HAP-1 (cell line): ENCODE measurements at regions not wholly inside any gene's neighbourhood (a gene's known extent, or its start where the extent isn't known, plus 50 kb on each side); places are given as distances from the start of the nearest gene placed in this dataset.
"Not testable (repeated sequence)": the region's sequence is repeated elsewhere in the genome, so short reads cannot be mapped to it uniquely, and the experiment has no call there.

ENCODE experiments used
- DNase-seq, 2 experiments: peaks; one replicate each; pipeline ENCODE4 v3.0.0-alpha.2; 2016 to 2020; ENCODE audit warnings: low spot score in 2 of 2
- H3K27me3 ChIP-seq: fragments of 250-450 bp; sonication (Bioruptor Pico); 2 replicates; pipeline ENCODE4 v1.5.1; 2020; ENCODE audit warnings: low read depth, mild to moderate bottlenecking, moderate library complexity
- H3K36me3 ChIP-seq: fragments of 250-450 bp; sonication (Bioruptor Pico); replicated peaks from 2 replicates; pipeline ENCODE4 v1.5.1; 2020; ENCODE audit warnings: mild to moderate bottlenecking
- H3K4me1 ChIP-seq: fragments of 250-450 bp; sonication (Bioruptor Pico); 2 replicates; pipeline ENCODE4 v1.5.1; 2020; ENCODE audit warnings: mild to moderate bottlenecking
- H3K4me3 ChIP-seq: fragments of 250-450 bp; sonication (Bioruptor Pico); 2 replicates; pipeline ENCODE4 v1.5.1; 2020; ENCODE audit warnings: mild to moderate bottlenecking, moderate library complexity
- H3K9me3 ChIP-seq: fragments of 250-450 bp; sonication (Bioruptor Pico); 2 replicates; pipeline ENCODE4 v1.5.1; 2020; ENCODE audit warnings: mild to moderate bottlenecking, moderate library complexity
- in situ Hi-C: fragments of 300-500 bp; cut with MboI; formaldehyde crosslinking; loops from 3 replicates; pipeline ENCODE4 v1.14.3; 2020; ENCODE audit warnings: low sequenced_read_pairs, inconsistent platforms, mixed read lengths

GRCh38 chr18:9021458-9021857 lies 81.0 kb upstream of the NDUFV2 start:
- no peak overlapping the region for H3K4me3 ChIP-seq
- H3K27me3 ChIP-seq = no peaks in the 10 kb centered on the region
- peaks cover 16% of the 10 kb centered on the region for H3K4me1 ChIP-seq
- no peaks in the 10 kb centered on the region; the same call in 1 of the 2 replicates for H3K36me3 ChIP-seq
- peaks cover 3% of the 10 kb centered on the region; the same call in 1 of the 2 replicates for H3K9me3 ChIP-seq
- DNase-seq = no peak
- in situ Hi-C loops = no loop called here

DNA sequence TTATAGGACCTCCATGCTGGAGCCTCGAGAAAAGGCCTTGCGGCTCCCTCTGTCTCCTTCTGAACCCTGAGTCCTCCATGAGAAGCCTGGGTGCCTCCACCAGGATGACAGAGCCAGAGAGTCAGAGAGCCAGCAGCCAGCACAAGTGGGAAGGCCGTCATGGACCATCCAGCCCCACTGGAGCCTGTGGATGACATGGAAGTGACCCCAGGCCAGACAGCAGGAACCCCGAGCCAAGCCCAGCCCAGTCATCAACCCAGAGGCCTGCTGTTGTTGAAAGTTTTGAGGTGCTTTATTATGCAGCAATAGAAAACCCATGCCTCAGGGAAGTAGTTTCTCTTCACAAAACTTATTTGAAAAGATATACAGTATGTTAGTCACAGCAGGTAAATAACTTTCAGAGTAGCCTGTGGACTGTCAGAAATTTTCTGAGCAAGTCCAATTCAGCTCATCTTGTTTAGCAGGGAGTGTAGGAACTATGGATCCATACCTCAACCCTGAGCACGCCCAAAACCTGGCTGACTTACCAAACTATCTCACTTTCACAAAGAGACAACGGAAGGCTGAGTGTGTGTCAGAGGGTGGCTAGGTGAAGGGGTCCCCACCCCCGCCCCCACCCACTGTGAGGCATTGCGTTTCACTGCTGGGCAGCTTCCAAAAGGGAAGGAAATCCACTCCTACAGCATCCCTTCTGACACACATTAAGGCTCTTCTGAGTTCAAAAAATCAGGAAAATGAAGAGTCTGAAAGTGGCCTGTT lies 79.9 kb upstream of the NDUFV2 start:
- Histone ChIP-seq H3K27me3 (no peaks in the 10 kb centered on the region), H3K9me3 (peaks cover 3% of the 10 kb centered on the region; the same call in 1 of the 2 replicates), H3K36me3 (no peaks in the 10 kb centered on the region; the same call in 1 of the 2 replicates), H3K4me3 (no peak overlapping the region), H3K4me1 (peaks cover 5% of the 10 kb centered on the region)
- in situ Hi-C loops = no loop called here
- DNase-seq = no peak

DNA sequence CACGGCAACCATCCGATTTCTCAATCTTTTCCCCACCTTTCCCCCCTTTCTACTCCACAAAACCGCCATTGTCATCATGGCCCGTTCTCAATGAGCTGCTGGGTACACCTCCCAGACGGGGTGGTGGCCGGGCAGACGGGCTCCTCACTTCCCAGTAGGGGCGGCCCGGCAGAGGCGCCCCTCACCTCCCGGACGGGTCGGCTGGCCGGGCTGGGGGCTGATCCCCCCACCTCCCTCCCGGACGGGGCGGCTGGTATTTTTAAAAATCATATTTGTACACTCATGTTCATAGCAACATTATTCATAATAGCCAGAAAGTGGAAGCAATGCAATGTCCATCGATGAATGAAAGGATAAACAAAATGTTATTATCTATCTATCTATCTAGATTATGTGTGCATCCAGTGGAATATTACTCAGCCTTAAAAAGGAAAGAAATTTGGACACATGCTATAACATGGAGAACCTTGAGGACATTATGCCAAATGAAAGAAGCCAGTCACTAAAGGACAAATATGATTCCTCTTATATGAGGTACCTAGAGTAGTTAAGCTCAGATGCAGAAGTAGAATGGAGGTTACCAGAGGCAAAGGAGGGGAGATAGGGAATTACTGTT lies 78.4 kb upstream of the NDUFV2 start:
- H3K36me3 ChIP-seq, H3K9me3 ChIP-seq, in situ Hi-C loops, H3K4me3 ChIP-seq, H3K4me1 ChIP-seq, DNase-seq, H3K27me3 ChIP-seq: not testable (repeated sequence)

DNA sequence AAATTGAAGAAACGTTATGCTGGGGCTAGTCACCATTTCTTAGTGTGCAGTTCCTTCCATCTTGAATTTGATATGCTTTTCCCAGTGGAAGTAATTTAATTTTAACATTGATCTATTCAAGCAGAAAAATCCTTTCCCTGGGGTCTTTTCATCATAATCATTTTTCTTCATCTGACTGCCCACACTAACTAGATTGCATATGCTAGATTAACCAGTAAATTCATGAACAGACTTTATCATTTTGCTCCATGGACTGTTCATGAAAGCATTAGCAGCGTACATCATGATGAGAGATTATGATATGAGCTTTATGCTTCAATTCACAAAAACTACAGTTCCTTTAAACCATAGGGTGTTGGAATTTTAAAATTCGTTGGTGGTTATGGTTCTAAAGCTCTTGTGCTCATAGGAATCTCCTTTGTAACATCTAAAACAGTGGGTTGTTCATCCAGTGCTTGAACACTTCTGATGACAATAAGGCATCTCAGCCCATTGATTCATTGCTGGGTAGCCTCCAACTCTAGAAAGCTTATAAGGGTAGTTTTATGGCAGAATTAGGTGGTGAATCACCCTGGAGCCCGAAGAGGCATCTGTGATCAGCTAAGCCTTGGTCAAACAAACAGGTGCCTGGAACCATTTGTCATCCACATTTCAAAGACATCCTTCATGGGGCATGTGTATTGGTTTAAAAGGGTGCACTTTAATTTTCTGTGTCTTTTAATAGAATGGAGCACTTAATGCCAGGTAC lies 77.2 kb upstream of the NDUFV2 start:
- H3K27me3 ChIP-seq = 0 out of 2 replicates have a peak, but pooled peaks cover 2% of the 10 kb centered on the region
- no peaks in the 10 kb centered on the region for H3K9me3 ChIP-seq
- DNase-seq = no peak
- no peak overlapping the region for H3K4me3 ChIP-seq
- H3K4me1 ChIP-seq = no peaks in the 10 kb centered on the region
- in situ Hi-C loops = no loop called here
- H3K36me3 ChIP-seq = no peaks in the 10 kb centered on the region

DNA sequence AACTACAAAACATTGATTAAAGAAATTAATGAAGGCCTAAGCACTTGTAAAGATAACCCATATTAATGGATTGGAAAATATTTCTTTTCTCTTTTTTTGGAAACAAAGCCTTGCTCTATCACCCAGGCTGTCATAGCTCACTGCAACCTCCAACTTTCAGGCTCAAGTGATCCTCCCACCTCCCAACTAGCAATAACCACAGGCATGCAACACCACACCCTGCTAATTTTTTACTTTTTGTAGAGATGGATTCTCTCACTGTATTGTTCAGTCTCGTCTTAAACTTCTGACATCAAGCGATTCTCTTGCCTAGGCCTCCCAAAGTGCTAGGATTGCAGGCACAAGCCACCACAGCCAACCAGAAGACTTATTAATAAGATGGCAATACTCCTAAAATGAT lies 73.4 kb upstream of the NDUFV2 start:
- in situ Hi-C loops = no loop called here
- Histone ChIP-seq H3K9me3 (no peaks in the 10 kb centered on the region), H3K4me1 (no peaks in the 10 kb centered on the region), H3K27me3 (0 out of 2 replicates have a peak, but pooled peaks cover 2% of the 10 kb centered on the region), H3K36me3 (no peaks in the 10 kb centered on the region), H3K4me3 (no peak overlapping the region)
- no peak for DNase-seq

DNA sequence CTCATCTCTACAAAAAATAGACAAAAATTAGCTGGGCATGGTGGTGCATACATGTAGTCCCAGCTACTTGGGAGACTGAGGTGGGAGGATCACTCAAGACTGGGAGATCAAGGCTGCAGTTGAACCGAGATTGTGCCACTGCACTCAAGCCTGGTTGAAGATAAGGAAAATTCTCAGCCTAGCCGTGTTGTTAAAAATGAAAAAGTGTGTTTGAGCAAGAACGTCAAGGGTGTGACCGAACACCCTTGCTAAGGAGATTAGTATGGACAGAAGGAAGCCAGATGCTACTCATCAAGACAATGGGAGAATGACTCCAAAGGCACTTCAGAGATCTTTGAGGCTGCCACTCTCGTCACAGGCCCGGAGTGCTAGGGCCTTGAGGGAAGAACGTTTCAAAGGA lies 70.0 kb upstream of the NDUFV2 start:
- in situ Hi-C loops = no loop called here
- Histone ChIP-seq H3K4me1 (no peaks in the 10 kb centered on the region), H3K4me3 (no peak overlapping the region), H3K36me3 (no peaks in the 10 kb centered on the region), H3K27me3 (0 out of 2 replicates have a peak, but pooled peaks cover 2% of the 10 kb centered on the region), H3K9me3 (no peaks in the 10 kb centered on the region)
- no peak for DNase-seq

DNA sequence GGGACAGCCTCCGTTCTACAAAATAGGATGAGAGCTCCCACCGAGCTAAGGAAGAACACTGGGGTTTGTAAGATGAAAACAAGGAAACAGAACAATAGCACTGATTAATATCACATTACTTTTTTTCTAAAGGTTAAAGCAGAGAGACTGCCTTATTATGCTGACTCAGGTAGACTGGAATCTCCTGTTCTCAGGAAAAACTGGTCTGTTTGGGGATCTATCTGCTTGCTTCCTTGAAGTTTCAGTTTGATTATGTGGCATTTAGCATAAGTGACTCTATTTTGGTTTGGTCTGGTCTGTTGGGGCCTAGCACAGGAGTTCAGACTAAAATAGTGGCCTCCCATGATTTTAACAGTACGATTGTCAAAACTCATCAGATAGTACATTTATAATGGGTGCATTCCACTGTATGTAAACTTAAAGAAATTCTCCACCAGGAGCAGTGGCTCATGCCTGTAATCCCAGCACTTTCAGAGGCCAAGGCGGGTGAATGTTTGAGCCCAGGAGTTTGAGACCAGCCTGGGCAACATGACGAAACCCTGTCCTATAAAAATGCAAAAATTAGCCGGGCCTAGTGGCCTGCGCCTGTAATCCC lies 64.1 kb upstream of the NDUFV2 start:
- Histone ChIP-seq H3K36me3 (no peaks in the 10 kb centered on the region), H3K9me3 (no peaks in the 10 kb centered on the region), H3K4me1 (peaks cover 19% of the 10 kb centered on the region), H3K4me3 (no peak overlapping the region), H3K27me3 (no peaks in the 10 kb centered on the region)
- peak in 1 of 2 experiments; percentile 42 for DNase-seq
- in situ Hi-C loops = no loop called here

DNA sequence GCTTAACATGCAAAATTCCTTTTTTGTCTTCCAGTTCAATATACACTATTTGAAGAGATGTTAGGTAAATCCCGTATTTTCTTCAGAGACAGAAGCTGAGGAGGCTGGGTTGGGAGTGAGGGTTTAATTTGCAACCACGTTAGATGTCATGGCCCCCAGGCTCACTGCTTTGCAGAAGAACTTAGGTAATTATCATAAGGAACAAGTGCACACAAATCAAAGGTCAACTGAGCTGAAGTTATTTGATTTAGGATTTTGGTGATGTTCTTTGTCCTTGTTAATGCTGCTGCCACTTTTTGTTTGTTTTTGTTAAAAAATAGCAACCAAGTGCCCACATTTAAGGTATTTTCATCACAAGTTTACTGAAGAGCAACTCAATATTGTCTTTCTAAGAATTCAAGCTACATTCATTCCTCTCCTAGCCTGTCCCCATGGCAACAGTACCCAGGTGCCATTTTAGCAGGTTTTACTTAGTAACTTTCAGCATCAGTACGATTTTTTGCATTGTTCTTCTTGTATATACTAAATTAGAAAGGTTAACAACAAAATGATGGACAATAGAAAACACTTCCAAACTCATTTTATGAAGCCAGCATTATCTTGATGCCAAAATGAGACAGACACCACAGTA lies 62.9 kb upstream of the NDUFV2 start:
- Histone ChIP-seq H3K4me1 (peaks cover 19% of the 10 kb centered on the region), H3K4me3 (no peak overlapping the region), H3K27me3 (no peaks in the 10 kb centered on the region), H3K9me3 (no peaks in the 10 kb centered on the region), H3K36me3 (no peaks in the 10 kb centered on the region)
- in situ Hi-C loops = no loop called here
- DNase-seq = no peak

DNA sequence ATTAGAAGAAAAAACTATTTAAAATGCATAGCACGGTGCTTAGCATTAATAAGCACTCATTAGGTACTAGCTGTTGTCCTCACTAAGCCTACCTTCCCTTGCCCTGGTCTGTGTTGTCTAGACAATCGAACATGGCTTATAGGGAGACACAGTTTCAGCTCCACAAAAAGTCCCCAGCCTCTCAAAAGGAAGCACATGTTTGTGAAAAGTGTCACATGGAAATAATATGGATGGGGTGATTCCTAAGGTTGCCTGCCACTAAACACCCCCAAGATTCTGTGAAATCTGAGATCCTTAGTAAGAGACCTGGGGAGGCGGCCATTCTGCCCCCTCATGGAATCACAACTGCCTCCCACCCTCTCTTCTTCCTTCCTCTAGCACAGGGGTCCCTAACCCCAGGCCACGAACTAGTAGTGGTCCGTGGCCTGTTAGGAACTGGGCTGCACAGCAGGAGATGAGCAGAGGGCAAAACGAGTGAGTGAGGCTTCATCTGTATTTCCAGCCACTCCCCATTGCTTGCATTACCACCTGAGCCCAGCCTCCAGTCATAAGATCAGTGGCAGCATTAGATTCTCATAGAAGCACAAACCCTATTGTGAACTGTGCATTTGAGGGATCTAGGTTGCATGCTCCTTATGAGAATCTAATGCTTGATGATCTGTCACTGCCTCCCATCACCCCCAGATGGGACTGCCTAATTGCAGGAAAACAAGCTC lies 59.6 kb upstream of the NDUFV2 start:
- in situ Hi-C loops = no loop called here
- DNase-seq = no peak
- Histone ChIP-seq H3K4me1 (peaks cover 18% of the 10 kb centered on the region), H3K27me3 (no peaks in the 10 kb centered on the region), H3K9me3 (no peaks in the 10 kb centered on the region), H3K4me3 (no peak overlapping the region), H3K36me3 (no peaks in the 10 kb centered on the region)

DNA sequence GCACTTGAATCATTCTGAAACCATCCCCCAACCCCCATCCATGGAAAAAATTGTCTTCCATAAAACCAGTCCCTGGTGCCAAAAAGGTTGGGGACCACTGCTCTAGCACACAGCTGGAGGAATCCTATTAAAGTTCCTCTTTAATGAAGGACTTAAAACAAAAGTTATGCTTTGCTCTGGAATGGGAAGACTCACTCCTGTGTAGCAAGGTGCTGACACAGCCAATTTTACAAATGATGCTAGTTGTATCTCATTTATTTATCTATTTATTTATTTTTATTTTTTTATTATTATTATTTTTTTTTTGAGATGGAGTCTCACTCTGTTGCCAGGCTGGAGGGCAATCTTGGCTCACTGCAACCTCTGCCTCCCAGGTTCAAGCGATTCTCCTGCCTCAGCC lies 58.9 kb upstream of the NDUFV2 start:
- Histone ChIP-seq H3K36me3 (no peaks in the 10 kb centered on the region), H3K9me3 (no peaks in the 10 kb centered on the region), H3K4me3 (no peak overlapping the region), H3K4me1 (peaks cover 12% of the 10 kb centered on the region), H3K27me3 (no peaks in the 10 kb centered on the region)
- no peak for DNase-seq
- in situ Hi-C loops = no loop called here

DNA sequence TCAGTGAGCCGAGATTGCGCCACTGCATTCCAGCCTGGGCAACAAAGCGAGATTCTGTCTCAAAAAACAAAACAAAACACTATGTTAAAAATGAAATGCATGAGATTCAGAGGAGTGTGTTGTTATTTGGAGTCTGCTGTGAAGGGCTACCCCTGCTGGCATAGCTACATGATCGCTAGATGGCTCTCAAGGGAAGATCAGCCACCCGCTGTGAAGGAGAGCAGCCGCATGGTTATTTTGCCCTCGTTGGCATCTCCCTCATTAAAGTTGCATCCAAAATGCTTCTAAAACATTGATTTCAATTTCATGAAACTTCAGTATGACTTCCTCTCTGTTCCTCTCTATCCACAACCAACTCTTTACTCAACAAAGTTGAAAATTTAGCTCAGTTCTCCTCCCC lies 54.8 kb upstream of the NDUFV2 start:
- in situ Hi-C loops = no loop called here
- Histone ChIP-seq H3K4me3 (no peak overlapping the region), H3K9me3 (peaks cover 6% of the 10 kb centered on the region), H3K36me3 (no peaks in the 10 kb centered on the region), H3K27me3 (no peaks in the 10 kb centered on the region), H3K4me1 (no peaks in the 10 kb centered on the region)
- DNase-seq = no peak

GRCh38 chr18:9048236-9048635 lies 54.3 kb upstream of the NDUFV2 start:
- no peak for DNase-seq
- Histone ChIP-seq H3K9me3 (peaks cover 6% of the 10 kb centered on the region), H3K36me3 (no peaks in the 10 kb centered on the region), H3K4me3 (no peak overlapping the region), H3K27me3 (no peaks in the 10 kb centered on the region), H3K4me1 (no peaks in the 10 kb centered on the region)
- in situ Hi-C loops = no loop called here
